ENCODE measurements at regions not wholly inside any gene's neighbourhood (a gene's known extent, or its start where the extent isn't known, plus 50 kb on each side); places are given as distances from the start of the nearest gene placed in this dataset.

- Histone ChIP-seq H3K27me3 (replicated peaks; ENCODE audit: control insufficient read depth, insufficient read depth, low read length) (0 out of 2 replicates have a peak, but pooled peaks cover 2% of the 10 kb centered on the region), H3K36me3 (ENCODE audit: control insufficient read depth, insufficient read depth, low read length) (no peaks in the 10 kb centered on the region), H3K9me3 (no peaks in the 10 kb centered on the region), H3K4me3 (ENCODE audit: low read depth, low read length) (no peak overlapping the region), H3K4me1 (no peaks in the 10 kb centered on the region)
- no peak for TF ChIP-seq CTCF (IDR thresholded peaks at IDR 0.05; ENCODE audit: insufficient read depth in 1 of 2, low read depth in 1 of 2, low read length in 1 of 2, severe bottlenecking in 1 of 2, unreplicated experiment in 1 of 2)
- no peak overlapping the region for H3K27ac Mint-ChIP-seq (ENCODE audit: unreplicated experiment)
- peaks cover 9% of the 10 kb centered on the region for H3K9me3 Mint-ChIP-seq (ENCODE audit: unreplicated experiment)
- ChIA-PET CTCF (no interaction called here), POLR2A (no interaction called here)
- H3K36me3 Mint-ChIP-seq (ENCODE audit: insufficient read depth, unreplicated experiment): no peaks in the 10 kb centered on the region
- no peak overlapping the region for H3K4me3 Mint-ChIP-seq (ENCODE audit: unreplicated experiment)
- BruUV-seq (replicated peaks): no TSS peak
- no peak for DNase-seq
- peaks cover 9% of the 10 kb centered on the region for H3K27me3 Mint-ChIP-seq (ENCODE audit: insufficient read depth, unreplicated experiment)
- peaks cover 12% of the 10 kb centered on the region for H3K4me1 Mint-ChIP-seq (ENCODE audit: low read depth, unreplicated experiment)
- intact Hi-C loops (cut with micrococcal nuclease; ENCODE audit: unreplicated experiment): no loop called here
Observed at GRCh38 chr13:39870197-39870747, 214.8 kb downstream of the COG6 start.

DNA sequence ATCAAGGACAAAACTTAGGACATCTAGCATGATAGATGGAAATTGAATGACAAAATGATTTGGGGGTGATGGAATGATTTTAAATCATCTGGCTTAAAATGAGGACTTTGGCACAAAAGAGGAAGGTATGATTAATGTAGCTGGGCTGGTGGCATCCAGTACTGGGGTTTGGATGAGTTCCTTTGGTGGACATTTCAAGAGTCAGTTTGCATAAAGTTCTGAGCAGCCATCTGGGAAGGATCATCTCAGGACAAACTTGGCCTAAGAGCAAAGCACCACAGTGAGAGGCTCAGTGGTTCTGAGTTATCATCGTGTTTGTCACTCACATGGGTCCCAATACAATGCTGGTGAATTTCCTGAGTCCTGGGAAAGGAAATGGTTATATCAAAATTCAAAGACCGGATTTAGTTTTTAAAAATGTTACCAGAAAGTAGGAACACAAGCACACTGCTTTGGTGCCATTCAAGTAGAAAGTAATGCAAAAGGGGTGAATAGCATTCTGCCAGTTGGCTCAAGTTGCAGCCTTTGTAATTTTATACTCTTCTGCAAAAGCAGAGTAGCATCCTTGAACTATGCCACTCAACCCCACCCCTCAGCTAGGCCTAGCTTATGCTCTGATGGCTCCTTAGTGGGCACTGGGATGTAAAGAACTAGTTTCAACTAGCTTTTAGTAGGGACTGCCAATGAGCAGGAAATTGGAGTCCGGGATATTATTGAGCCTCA, 219.0 kb downstream of the COG6 start:
- intact Hi-C loops (cut with micrococcal nuclease; ENCODE audit: unreplicated experiment): no loop called here
- H3K27me3 ChIP-seq (replicated peaks; ENCODE audit: control insufficient read depth, insufficient read depth, low read length): 0 out of 2 replicates have a peak, but pooled peaks cover 2% of the 10 kb centered on the region
- Mint-ChIP-seq H3K4me3 (ENCODE audit: unreplicated experiment) (no peak overlapping the region), H3K27me3 (ENCODE audit: insufficient read depth, unreplicated experiment) (no peaks in the 10 kb centered on the region), H3K27ac (ENCODE audit: unreplicated experiment) (no peak overlapping the region), H3K9me3 (ENCODE audit: unreplicated experiment) (no peaks in the 10 kb centered on the region), H3K4me1 (ENCODE audit: low read depth, unreplicated experiment) (peaks cover 5% of the 10 kb centered on the region), H3K36me3 (ENCODE audit: insufficient read depth, unreplicated experiment) (no peaks in the 10 kb centered on the region)
- no peak for DNase-seq
- no peaks in the 10 kb centered on the region for H3K9me3 ChIP-seq
- TF ChIP-seq CTCF (IDR thresholded peaks at IDR 0.05; ENCODE audit: insufficient read depth in 1 of 2, low read depth in 1 of 2, low read length in 1 of 2, severe bottlenecking in 1 of 2, unreplicated experiment in 1 of 2): no peak
- no peaks in the 10 kb centered on the region for H3K36me3 ChIP-seq (ENCODE audit: control insufficient read depth, insufficient read depth, low read length)
- H3K4me1 ChIP-seq: no peaks in the 10 kb centered on the region
- ChIA-PET CTCF (no interaction called here), POLR2A (no interaction called here)
- BruUV-seq (replicated peaks): no TSS peak
- no peak overlapping the region for H3K4me3 ChIP-seq (ENCODE audit: low read depth, low read length)

- Mint-ChIP-seq H3K4me3 (ENCODE audit: unreplicated experiment) (no peak overlapping the region), H3K27ac (ENCODE audit: unreplicated experiment) (no peak overlapping the region), H3K9me3 (ENCODE audit: unreplicated experiment) (no peaks in the 10 kb centered on the region), H3K27me3 (ENCODE audit: insufficient read depth, unreplicated experiment) (no peaks in the 10 kb centered on the region), H3K36me3 (ENCODE audit: insufficient read depth, unreplicated experiment) (no peaks in the 10 kb centered on the region), H3K4me1 (ENCODE audit: low read depth, unreplicated experiment) (no peaks in the 10 kb centered on the region)
- intact Hi-C loops (cut with micrococcal nuclease; ENCODE audit: unreplicated experiment): no loop called here
- ChIA-PET CTCF (no interaction called here), POLR2A (no interaction called here)
- no TSS peak for BruUV-seq (replicated peaks)
- no peak for DNase-seq
- no peaks in the 10 kb centered on the region for H3K4me1 ChIP-seq
- TF ChIP-seq CTCF (IDR thresholded peaks at IDR 0.05; ENCODE audit: insufficient read depth in 1 of 2, low read depth in 1 of 2, low read length in 1 of 2, severe bottlenecking in 1 of 2, unreplicated experiment in 1 of 2): no peak
- no peaks in the 10 kb centered on the region for H3K9me3 ChIP-seq
- no peaks in the 10 kb centered on the region for H3K36me3 ChIP-seq (ENCODE audit: control insufficient read depth, insufficient read depth, low read length)
- 0 out of 2 replicates have a peak, but pooled peaks cover 2% of the 10 kb centered on the region for H3K27me3 ChIP-seq (replicated peaks; ENCODE audit: control insufficient read depth, insufficient read depth, low read length)
- no peak overlapping the region for H3K4me3 ChIP-seq (ENCODE audit: low read depth, low read length)
Observed at GRCh38 chr13:39875111-39875987, 219.9 kb downstream of the COG6 start.

Measured in Caco-2 (cell line).